Parathyroid adenoma (tissue), 2 donors: ENCODE measurements at regions not wholly inside any gene's neighbourhood (a gene's known extent, or its start where the extent isn't known, plus 50 kb on each side); places are given as distances from the start of the nearest gene placed in this dataset.

Experiments
- H2AFZ ChIP-seq: fragments of 300-600 bp; sonication (generic); one replicate; pipeline ENCODE4 v1.7.0; 2017; ENCODE audit warnings: antibody characterized with exemption, mild to moderate bottlenecking
- H3K27ac ChIP-seq: fragments of 300-600 bp; sonication (generic); one replicate; pipeline ENCODE4 v1.7.0; 2017
- H3K27me3 ChIP-seq: fragments of 300-600 bp; sonication (generic); one replicate; pipeline ENCODE4 v1.7.0; 2017; ENCODE audit warnings: low read length; ENCODE audit not compliant: control insufficient read depth, insufficient read depth
- H3K36me3 ChIP-seq: fragments of 300-600 bp; sonication (generic); one replicate; pipeline ENCODE4 v1.7.0; 2017; ENCODE audit warnings: low read length; ENCODE audit not compliant: control insufficient read depth, insufficient read depth
- H3K4me1 ChIP-seq: fragments of 300-600 bp; sonication (generic); one replicate; pipeline ENCODE4 v1.7.0; 2017; ENCODE audit warnings: control low read depth
- H3K4me2 ChIP-seq: fragments of 300-600 bp; sonication (generic); one replicate; pipeline ENCODE4 v1.7.0; 2017; ENCODE audit warnings: low read length
- H3K4me3 ChIP-seq: fragments of 300-600 bp; sonication (generic); one replicate; pipeline ENCODE4 v1.7.0; 2017; ENCODE audit warnings: low read depth, low read length
- H3K79me2 ChIP-seq: fragments of 300-600 bp; sonication (generic); one replicate; pipeline ENCODE4 v1.7.0; 2017; ENCODE audit warnings: control low read depth
- H3K9ac ChIP-seq: fragments of 300-600 bp; sonication (generic); one replicate; pipeline ENCODE4 v1.7.0; 2017; ENCODE audit warnings: mild to moderate bottlenecking
- H3K9me3 ChIP-seq: fragments of 300-600 bp; sonication (generic); one replicate; pipeline ENCODE4 v1.7.0; 2017; ENCODE audit warnings: low read length; ENCODE audit not compliant: control insufficient read depth
- CTCF ChIP-seq: fragments of 300-600 bp; sonication (generic); IDR thresholded peaks from one replicate; pipeline ENCODE4 v1.7.0; 2017; ENCODE audit warnings: antibody characterized with exemption, mild to moderate bottlenecking
- donor health status: primary hyperparathyroidism.

GRCh38 chr3:59442046-59442445, 392.2 kb upstream of the CFAP20DC start:
- Histone ChIP-seq H3K4me1 (no peaks in the 10 kb centered on the region), H3K27me3 (no peaks in the 10 kb centered on the region), H3K36me3 (no peaks in the 10 kb centered on the region), H3K27ac (no peak overlapping the region), H2AFZ (no peak overlapping the region), H3K4me2 (no peak overlapping the region), H3K79me2 (no peaks in the 10 kb centered on the region), H3K4me3 (no peak overlapping the region), H3K9ac (no peak overlapping the region), H3K9me3 (no peaks in the 10 kb centered on the region)
- TF ChIP-seq CTCF, result no peak

GRCh38 chr3:59440285-59441028, 390.6 kb upstream of the CFAP20DC start:
- TF ChIP-seq CTCF, result no peak
- H3K9ac ChIP-seq, result no peak overlapping the region
- H2AFZ ChIP-seq, result no peak overlapping the region
- no peak overlapping the region for H3K4me2 ChIP-seq
- H3K27me3 ChIP-seq, result no peaks in the 10 kb centered on the region
- H3K4me1 ChIP-seq, result no peaks in the 10 kb centered on the region
- H3K4me3 ChIP-seq, result no peak overlapping the region
- H3K9me3 ChIP-seq, result no peaks in the 10 kb centered on the region
- no peaks in the 10 kb centered on the region for H3K36me3 ChIP-seq
- no peak overlapping the region for H3K27ac ChIP-seq
- no peaks in the 10 kb centered on the region for H3K79me2 ChIP-seq

- Histone ChIP-seq H3K4me1 (no peaks in the 10 kb centered on the region), H3K9ac (no peak overlapping the region), H3K9me3 (no peaks in the 10 kb centered on the region), H3K4me2 (no peak overlapping the region), H3K79me2 (no peaks in the 10 kb centered on the region), H3K27me3 (no peaks in the 10 kb centered on the region), H3K27ac (no peak overlapping the region), H2AFZ (no peak overlapping the region), H3K36me3 (no peaks in the 10 kb centered on the region), H3K4me3 (no peak overlapping the region)
- no peak for TF ChIP-seq CTCF
Observed at GRCh38 chr3:59438492-59438891, 388.7 kb upstream of the CFAP20DC start.

- no peaks in the 10 kb centered on the region for H3K9me3 ChIP-seq
- no peaks in the 10 kb centered on the region for H3K4me1 ChIP-seq
- H3K79me2 ChIP-seq, result no peaks in the 10 kb centered on the region
- H3K4me3 ChIP-seq, result no peak overlapping the region
- no peak overlapping the region for H3K9ac ChIP-seq
- no peak for TF ChIP-seq CTCF
- H3K36me3 ChIP-seq, result no peaks in the 10 kb centered on the region
- H3K27me3 ChIP-seq, result no peaks in the 10 kb centered on the region
- no peak overlapping the region for H3K27ac ChIP-seq
- no peak overlapping the region for H3K4me2 ChIP-seq
- H2AFZ ChIP-seq, result no peak overlapping the region
Observed at GRCh38 chr3:59436164-59436958, 386.5 kb upstream of the CFAP20DC start.
